ENCODE measurements at regions not wholly inside any gene's neighbourhood (a gene's known extent, or its start where the extent isn't known, plus 50 kb on each side); places are given as distances from the start of the nearest gene placed in this dataset.
A peak's percentile ranks its signal among the peaks of the same experiment; 100 is the strongest.

DNA sequence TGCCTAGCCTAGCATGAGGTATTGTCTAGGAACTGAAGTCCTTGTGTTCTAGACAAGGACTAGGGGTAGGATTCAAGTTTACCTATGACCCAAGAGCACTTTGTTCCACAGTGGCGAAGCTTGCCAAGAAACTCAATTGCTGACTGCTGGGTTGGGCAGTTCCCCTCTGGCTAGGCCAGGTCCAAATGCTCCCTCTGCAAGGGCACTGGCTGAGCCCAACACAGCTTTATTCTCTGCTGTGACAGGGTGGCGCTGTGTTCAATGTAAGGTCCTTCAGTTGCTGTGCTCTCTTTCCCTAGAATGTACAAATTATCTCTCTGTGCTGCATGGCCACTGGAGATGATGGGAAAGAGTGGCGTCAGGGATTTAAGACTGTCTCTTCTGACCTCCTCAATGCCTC is 950.8 kb downstream of the HACE1 start:
- Histone ChIP-seq H3K4me3 (no peak overlapping the region), H3K36me3 (ENCODE audit: low read depth, missing control alignments) (no peaks in the 10 kb centered on the region), H3K27ac (no peak overlapping the region), H3K4me1 (no peaks in the 10 kb centered on the region), H3K9me3 (no peaks in the 10 kb centered on the region), H3K27me3 (no peaks in the 10 kb centered on the region)
- intact Hi-C loops (cut with DNase I; ENCODE audit: low total_unique reads) = no loop called here
- no peak for DNase-seq
- WGBS, 2 donors = 90 to 98% methylated on average over 2 to 3 of the region's 3 CpGs
- no peak for TF ChIP-seq POLR2A (IDR thresholded peaks at IDR 0.05)
- TF ChIP-seq CTCF (IDR thresholded peaks at IDR 0.05) = no peak

- WGBS, 2 donors = 82 to 93% methylated on average over 2 of the region's 2 CpGs
- TF ChIP-seq CTCF (IDR thresholded peaks at IDR 0.05) (no peak), POLR2A (IDR thresholded peaks at IDR 0.05) (no peak)
- intact Hi-C loops (cut with DNase I; ENCODE audit: low total_unique reads) = no loop called here
Measured at GRCh38 chr6:103895136-103895535, 964.6 kb downstream of the HACE1 start.

DNA sequence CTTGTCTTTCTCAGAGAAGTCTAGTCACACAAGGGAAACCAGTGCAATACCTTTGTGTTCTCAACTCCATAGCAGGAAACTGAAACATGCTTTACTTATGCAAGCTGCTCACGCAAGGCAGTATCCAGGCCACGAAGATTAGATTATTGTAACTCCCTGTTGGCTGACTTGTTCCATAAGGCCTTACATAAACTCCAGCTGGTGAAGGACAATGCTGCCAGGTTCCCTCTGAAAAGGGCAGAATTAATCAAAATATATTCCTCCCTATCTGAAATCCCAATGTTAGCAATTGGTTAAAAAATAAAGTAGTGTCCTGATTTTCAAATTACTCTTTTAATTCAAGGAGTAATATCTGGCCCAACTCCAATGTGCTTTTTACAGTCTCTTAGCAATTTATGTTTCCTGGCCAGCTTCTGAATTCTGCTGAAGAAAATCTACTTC is 966.6 kb downstream of the HACE1 start:
- Histone ChIP-seq H3K27me3 (no peaks in the 10 kb centered on the region), H3K4me3 (no peak overlapping the region), H3K9me3 (no peaks in the 10 kb centered on the region), H3K27ac (no peak overlapping the region), H3K4me1 (peaks cover 4% of the 10 kb centered on the region), H3K36me3 (ENCODE audit: low read depth, missing control alignments) (no peaks in the 10 kb centered on the region)
- WGBS, 2 donors = 20 to 35% methylated on average over 2 of the region's 2 CpGs
- intact Hi-C loops (cut with DNase I; ENCODE audit: low total_unique reads) = no loop called here
- TF ChIP-seq CTCF (IDR thresholded peaks at IDR 0.05) (no peak), POLR2A (IDR thresholded peaks at IDR 0.05) (no peak)
- DNase-seq = peak; percentile 56

More at GRCh38 chr6:103895136-103895535, 964.6 kb downstream of the HACE1 start:
- Histone ChIP-seq H3K36me3 (ENCODE audit: low read depth, missing control alignments) (no peaks in the 10 kb centered on the region), H3K27ac (no peak overlapping the region), H3K9me3 (no peaks in the 10 kb centered on the region), H3K4me1 (peaks cover 4% of the 10 kb centered on the region), H3K4me3 (no peak overlapping the region), H3K27me3 (no peaks in the 10 kb centered on the region)
- no peak for DNase-seq

DNA sequence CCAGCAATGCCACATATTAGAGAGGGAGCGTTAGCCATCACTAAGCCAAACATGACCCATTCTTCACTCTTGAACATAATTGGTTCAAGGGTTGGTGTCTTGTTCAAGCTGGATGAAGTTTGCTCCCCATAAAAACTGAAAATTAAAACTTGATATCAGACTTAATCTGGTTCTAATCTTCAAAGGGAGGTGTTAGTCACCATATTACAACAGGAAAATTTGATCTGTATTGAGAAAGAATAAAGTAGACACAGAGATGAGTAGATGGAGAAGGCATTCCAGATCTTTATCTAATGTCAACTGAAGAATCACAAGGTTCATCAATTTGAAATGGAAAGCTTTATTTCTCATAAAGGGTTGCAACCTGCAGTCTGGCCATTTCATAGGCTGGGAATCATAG is 972.8 kb downstream of the HACE1 start:
- no peaks in the 10 kb centered on the region for H3K4me1 ChIP-seq
- H3K27ac ChIP-seq = no peak overlapping the region
- H3K36me3 ChIP-seq (ENCODE audit: low read depth, missing control alignments) = no peaks in the 10 kb centered on the region
- H3K9me3 ChIP-seq = no peaks in the 10 kb centered on the region
- TF ChIP-seq CTCF (IDR thresholded peaks at IDR 0.05) (no peak), POLR2A (IDR thresholded peaks at IDR 0.05) (no peak)
- no peak for DNase-seq
- intact Hi-C loops (cut with DNase I; ENCODE audit: low total_unique reads) = no loop called here
- WGBS, 2 donors = 92 to 94% methylated on average over 1 of the region's 1 CpG
- no peaks in the 10 kb centered on the region for H3K27me3 ChIP-seq
- no peak overlapping the region for H3K4me3 ChIP-seq

DNA sequence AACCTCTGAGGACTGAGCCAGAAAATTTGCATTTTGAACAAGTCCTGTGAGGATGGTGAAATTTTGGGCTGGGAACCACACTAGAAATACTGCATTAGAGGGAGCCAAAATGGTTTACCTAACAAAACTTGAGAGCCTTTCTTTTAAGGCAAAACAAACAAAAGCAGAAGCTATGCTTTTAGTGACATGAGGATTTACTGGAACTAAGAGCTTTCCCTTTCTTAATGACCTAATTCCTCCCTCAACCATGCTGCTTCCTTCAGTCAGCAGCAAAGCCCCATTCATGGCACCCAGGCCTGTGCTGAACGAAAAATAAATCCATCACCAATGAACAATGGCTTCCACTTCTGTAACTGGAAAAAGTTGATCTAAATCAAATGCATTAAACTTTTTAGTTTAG is 974.3 kb downstream of the HACE1 start:
- H3K27ac ChIP-seq = no peak overlapping the region
- H3K4me1 ChIP-seq = no peaks in the 10 kb centered on the region
- WGBS, 2 donors = 82 to 88% methylated on average over 1 of the region's 1 CpG
- no peak overlapping the region for H3K4me3 ChIP-seq
- TF ChIP-seq CTCF (IDR thresholded peaks at IDR 0.05) (no peak), POLR2A (IDR thresholded peaks at IDR 0.05) (no peak)
- no peak for DNase-seq
- no peaks in the 10 kb centered on the region for H3K36me3 ChIP-seq (ENCODE audit: low read depth, missing control alignments)
- intact Hi-C loops (cut with DNase I; ENCODE audit: low total_unique reads) = no loop called here
- no peaks in the 10 kb centered on the region for H3K27me3 ChIP-seq
- H3K9me3 ChIP-seq = no peaks in the 10 kb centered on the region

Measured in testis (tissue), 2 donors.